A549 (cell line): ENCODE measurements at regions not wholly inside any gene's neighbourhood (a gene's known extent, or its start where the extent isn't known, plus 50 kb on each side); places are given as distances from the start of the nearest gene placed in this dataset.

Source experiments
- ATAC-seq, 2 experiments: fragments of 200-7000 bp in 1 of 2; fragments of >200 bp in 1 of 2; cut with Nextera tagmentation in 1 of 2; cut with Tn5 transposase in 1 of 2; 3 replicates each; pipeline versions ENCODE4 v1.8.0 to v1.9.1; 2018 to 2020; ENCODE audit warnings: mild to moderate bottlenecking in 1 of 2, moderate library complexity in 1 of 2
- CTCF ChIA-PET: fragments of 300-600 bp; sonication (Branson Sonifier 250); formaldehyde crosslinking; extraction: SDS; loops from one replicate; lab custom pipeline; 2021; ENCODE audit warnings: antibody characterized with exemption, inconsistent platforms; lab: Yijun Ruan, JAX
- POLR2A ChIA-PET: fragments of 350-600 bp; formaldehyde crosslinking; extraction: SDS; loops from one replicate; lab custom pipeline; 2021; ENCODE audit warnings: antibody characterized with exemption, inconsistent platforms; lab: Yijun Ruan, JAX
- DNase-seq, 2 experiments: peaks; one replicate each; pipeline versions ENCODE4 v3.0.0 to v3.0.0-alpha.2; 2011 to 2016; ENCODE audit warnings: low read depth in 1 of 2, low spot score in 1 of 2
- FAIRE-seq: peaks from 2 replicates; lab custom pipeline; 2011; peaks lifted over from hg19 to GRCh38; lab: Jason Lieb, UNC
- H3K27ac ChIP-seq, 2 experiments: fragments of >200 bp; sonication (Bioruptor Twin); formaldehyde crosslinking; 3 replicates each; pipeline ENCODE4 v1.5.1; 2016 to 2017
- H3K4me1 ChIP-seq: fragments of >200 bp; sonication (Bioruptor Twin); formaldehyde crosslinking; 3 replicates; pipeline ENCODE4 v1.6.1; 2016
- H3K4me2 ChIP-seq: fragments of >200 bp; sonication (Bioruptor Twin); formaldehyde crosslinking; 3 replicates; pipeline ENCODE4 v1.6.1; 2016
- H3K4me3 ChIP-seq: fragments of >200 bp; sonication (Bioruptor Twin); formaldehyde crosslinking; 3 replicates; pipeline ENCODE4 v1.5.1; 2016
- H3K9me3 ChIP-seq: fragments of >200 bp; sonication (Bioruptor Twin); formaldehyde crosslinking; 3 replicates; pipeline ENCODE4 v1.6.1; 2016
- ATOH8 ChIP-seq: fragments of 250-450 bp; sonication (Bioruptor Pico); IDR thresholded peaks from 2 replicates; pipeline ENCODE4 v1.5.0; 2020; ENCODE audit warnings: low read depth, mild to moderate bottlenecking, moderate library complexity
- BHLHE40 ChIP-seq: IDR thresholded peaks from 2 replicates; pipeline ENCODE4 v1.6.1; 2012; ENCODE audit warnings: low read depth, low read length, inconsistent platforms
- CBX2 ChIP-seq: fragments of 200-600 bp; sonication (generic); IDR thresholded peaks from 2 replicates; pipeline ENCODE4 v1.6.1; 2016; ENCODE audit warnings: low read depth, mild to moderate bottlenecking, borderline replicate concordance
- EHF ChIP-seq: fragments of 250-450 bp; sonication (Bioruptor Pico); IDR thresholded peaks from 2 replicates; pipeline ENCODE4 v1.5.0; 2020; ENCODE audit warnings: mild to moderate bottlenecking
- EHMT2 ChIP-seq: fragments of 200-600 bp; sonication (generic); IDR thresholded peaks from 2 replicates; pipeline ENCODE4 v1.6.1; 2016; ENCODE audit warnings: antibody characterized with exemption, low read depth, mild to moderate bottlenecking, moderate library complexity
- FOSB ChIP-seq: fragments of 250-450 bp; sonication (Bioruptor Pico); IDR thresholded peaks from 2 replicates; pipeline ENCODE4 v1.5.0; 2020; ENCODE audit warnings: mild to moderate bottlenecking, moderate library complexity
- FOSL2 ChIP-seq, 2 experiments: fragments of 450-650 bp in 1 of 2; fragments of >200 bp in 1 of 2; sonication (Bioruptor Twin) in 1 of 2; formaldehyde crosslinking; IDR thresholded peaks; 2 replicates each; pipeline versions ENCODE4 v1.5.0 to v1.6.1; 2016 to 2020; ENCODE audit warnings: mild to moderate bottlenecking in 1 of 2, moderate library complexity in 1 of 2
- GATA3 ChIP-seq: IDR thresholded peaks from 2 replicates; pipeline ENCODE4 v1.6.1; 2012; ENCODE audit warnings: borderline replicate concordance
- HDAC2 ChIP-seq: fragments of 200-600 bp; sonication (generic); IDR thresholded peaks from 2 replicates; pipeline ENCODE4 v1.6.1; 2016
- HES2 ChIP-seq: fragments of >200 bp; sonication (Bioruptor Twin); formaldehyde crosslinking; IDR thresholded peaks from 2 replicates; pipeline ENCODE4 v1.6.1; 2016
- HOXA7 ChIP-seq: fragments of 250-450 bp; sonication (Bioruptor Pico); IDR thresholded peaks from 2 replicates; pipeline ENCODE4 v1.5.0; 2020; ENCODE audit warnings: mild to moderate bottlenecking, moderate library complexity
- HOXB13 ChIP-seq: fragments of 250-450 bp; sonication (Bioruptor Pico); IDR thresholded peaks from 2 replicates; pipeline ENCODE4 v1.5.0; 2020; ENCODE audit warnings: low read depth, mild to moderate bottlenecking, moderate library complexity
- JUNB ChIP-seq: fragments of >200 bp; sonication (Bioruptor Twin); formaldehyde crosslinking; IDR thresholded peaks from 2 replicates; pipeline ENCODE4 v1.6.1; 2016
- KDM1A ChIP-seq: fragments of 200-600 bp; sonication (generic); IDR thresholded peaks from 2 replicates; pipeline ENCODE4 v1.6.1; 2016; ENCODE audit warnings: low read depth, mild to moderate bottlenecking
- KDM5A ChIP-seq: fragments of 200-600 bp; sonication (generic); IDR thresholded peaks from 2 replicates; pipeline ENCODE4 v1.6.1; 2016; ENCODE audit warnings: antibody characterized with exemption, mild to moderate bottlenecking
- MAX ChIP-seq: IDR thresholded peaks from 2 replicates; pipeline ENCODE4 v1.6.1; 2012
- NPAS2 ChIP-seq: fragments of 250-450 bp; sonication (Bioruptor Pico); IDR thresholded peaks from 2 replicates; pipeline ENCODE4 v1.8.0; 2022; ENCODE audit warnings: mild to moderate bottlenecking, moderate library complexity, borderline replicate concordance
- POLR2AphosphoS2 ChIP-seq: conservative IDR thresholded peaks from 2 replicates; pipeline ENCODE4 v1.6.1; 2012; ENCODE audit warnings: low read length, improper control_type of control experiment, inconsistent platforms
- RFX5 ChIP-seq: fragments of 450-650 bp; IDR thresholded peaks from 2 replicates; pipeline ENCODE4 v1.7.1; 2014; ENCODE audit warnings: antibody characterized with exemption, mild to moderate bottlenecking, moderate library complexity
- RNF2 ChIP-seq: fragments of 200-600 bp; sonication (generic); IDR thresholded peaks from 2 replicates; pipeline ENCODE4 v1.6.1; 2016; ENCODE audit warnings: low read depth, mild to moderate bottlenecking, antibody characterized with exemption, moderate library complexity, borderline replicate concordance
- SREBF2 ChIP-seq: fragments of 450-650 bp; IDR thresholded peaks from 2 replicates; pipeline ENCODE4 v1.6.1; 2014; ENCODE audit warnings: mild to moderate bottlenecking, moderate library complexity
- TFCP2L1 ChIP-seq: fragments of 250-450 bp; sonication (Bioruptor Pico); IDR thresholded peaks from 2 replicates; pipeline ENCODE4 v1.5.0; 2021; ENCODE audit warnings: mild to moderate bottlenecking
- USF2 ChIP-seq: fragments of 450-650 bp; IDR thresholded peaks from 2 replicates; pipeline ENCODE4 v1.6.1; 2014; ENCODE audit warnings: antibody characterized with exemption
- ZC3H11A ChIP-seq: fragments of 450-650 bp; IDR thresholded peaks from 2 replicates; pipeline ENCODE4 v1.6.1; 2014; ENCODE audit warnings: antibody characterized with exemption, mild to moderate bottlenecking
- ZSCAN20 ChIP-seq: fragments of 250-450 bp; sonication (Bioruptor Pico); IDR thresholded peaks from 2 replicates; pipeline ENCODE4 v1.8.0; 2022; ENCODE audit warnings: mild to moderate bottlenecking, moderate library complexity
- WGBS: methylation state at CpG from one replicate; pipeline ENCODE4 v1.1.6; 2017; ENCODE audit errors: missing lambda C conversion rate; 5-methylcytosine and 5-hydroxymethylcytosine counted together

DNA sequence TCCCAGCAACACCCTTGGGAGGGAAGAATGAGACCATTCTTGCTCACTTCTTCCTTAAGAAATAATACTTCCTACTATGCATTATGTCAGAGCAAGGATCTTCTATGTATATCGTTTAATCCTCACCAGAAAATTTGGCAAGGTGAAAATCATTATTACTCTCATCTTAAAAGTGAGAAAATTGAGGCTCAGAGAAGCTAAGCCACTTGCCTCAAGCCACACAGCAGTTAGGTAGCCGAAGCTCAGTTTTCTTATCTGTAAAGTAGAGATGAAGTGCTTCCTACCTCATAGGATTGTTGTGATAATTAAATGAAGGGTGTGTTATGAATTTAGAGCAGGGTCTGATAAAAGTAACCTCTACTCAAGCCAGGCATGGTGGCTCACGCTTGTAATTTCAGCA, 368.9 kb upstream of the ASIC2 start:
- CTCF ChIA-PET = interaction anchor here (2.1 to 3.5 kb wide), 3 partner anchors 11 to 25 kb away, joined by 5 to 11 read pairs (median 11); no protein-coding TSS in a partner anchor
- ATAC-seq = no peak
- no peaks in the 10 kb centered on the region for H3K4me1 ChIP-seq
- H3K9me3 ChIP-seq = no peaks in the 10 kb centered on the region
- no peak overlapping the region for H3K27ac ChIP-seq
- TF ChIP-seq ATOH8 (CRISPR knock-in tag) = no peak
- TF ChIP-seq, all 56 proteins: peak for 0
- no peak for FAIRE-seq
- Histone ChIP-seq H3K4me2 (no peak overlapping the region), H3K4me3 (no peak overlapping the region)
- no peak for DNase-seq
- 25% methylated on average over 3 of the region's 3 CpGs for WGBS
- POLR2A ChIA-PET = no interaction called here

GRCh38 chr17:33664116-33664840, 371.2 kb upstream of the ASIC2 start:
- no peak for FAIRE-seq
- POLR2A ChIA-PET = no interaction called here

GRCh38 chr17:33667052-33667509, 374.0 kb upstream of the ASIC2 start:
- WGBS = 9% methylated on average over 12 of the region's 12 CpGs
- Histone ChIP-seq H3K4me1 (no peaks in the 10 kb centered on the region), H3K4me2 (no peak overlapping the region), H3K27ac (no peak overlapping the region), H3K4me3 (no peak overlapping the region), H3K9me3 (no peaks in the 10 kb centered on the region)
- ChIA-PET CTCF (interaction anchor here (1.3 kb wide), 1 partner anchor 19 kb away, joined by 5 read pairs; no protein-coding TSS in a partner anchor), POLR2A (no interaction called here)
- no peak for FAIRE-seq
- ATAC-seq = no peak
- TF ChIP-seq HES2 = no peak
- no peak for TF ChIP-seq TFCP2L1 (CRISPR knock-in tag)
- no peak for TF ChIP-seq RFX5
- no peak for TF ChIP-seq POLR2AphosphoS2
- TF ChIP-seq GATA3 = no peak
- no peak for TF ChIP-seq SREBF2
- DNase-seq = peak in 1 of 2 experiments; percentile 5

More at GRCh38 chr17:33664116-33664840, 371.2 kb upstream of the ASIC2 start:
- DNase-seq (no peak), ATAC-seq (no peak)
- 36% methylated on average over 8 of the region's 8 CpGs for WGBS
- Histone ChIP-seq H3K9me3 (no peaks in the 10 kb centered on the region), H3K27ac (no peak overlapping the region), H3K4me2 (no peak overlapping the region), H3K4me1 (no peaks in the 10 kb centered on the region), H3K4me3 (no peak overlapping the region)
- TF ChIP-seq HDAC2 (no peak), MAX (no peak), CBX2 (no peak), ZSCAN20 (CRISPR knock-in tag) (no peak), USF2 (no peak), KDM1A (no peak), EHMT2 (no peak), FOSL2 (IDR thresholded peaks at IDR 0.05) (no peak), FOSL2 (CRISPR knock-in tag; IDR thresholded peaks at IDR 0.05) (no peak), ZC3H11A (no peak), HOXB13 (no peak), RNF2 (no peak), BHLHE40 (no peak), FOSB (CRISPR knock-in tag) (no peak), NPAS2 (CRISPR knock-in tag) (no peak), KDM5A (no peak), JUNB (no peak), EHF (CRISPR knock-in tag) (no peak), HOXA7 (CRISPR knock-in tag) (no peak)
- CTCF ChIA-PET = interaction anchor here (1.4 kb wide), 1 partner anchor 11 kb away, joined by 3 read pairs; no protein-coding TSS in a partner anchor
